ENCODE measurements at regions not wholly inside any gene's neighbourhood (a gene's known extent, or its start where the extent isn't known, plus 50 kb on each side); places are given as distances from the start of the nearest gene placed in this dataset.

DNA sequence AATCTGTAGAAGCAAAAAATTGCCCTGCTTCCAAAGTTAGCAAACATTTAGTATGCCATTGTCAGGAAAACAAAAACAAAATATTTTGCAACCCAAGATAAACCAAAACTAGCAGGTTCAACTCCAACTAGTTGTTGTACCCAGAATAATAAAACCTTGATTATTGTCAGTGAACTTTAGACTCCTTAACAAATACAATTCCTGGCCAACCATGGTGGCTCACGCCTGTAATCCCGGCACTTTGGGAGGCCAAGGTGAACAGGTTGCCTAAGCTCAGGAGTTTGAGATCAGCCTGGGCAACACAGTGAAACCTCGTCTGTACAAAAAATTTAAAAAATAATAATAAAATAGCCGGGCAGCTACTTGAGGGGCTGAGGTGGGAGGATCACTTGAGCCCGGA is 53.6 kb upstream of the EPCAM start:
- DNase-seq = no peak

DNA sequence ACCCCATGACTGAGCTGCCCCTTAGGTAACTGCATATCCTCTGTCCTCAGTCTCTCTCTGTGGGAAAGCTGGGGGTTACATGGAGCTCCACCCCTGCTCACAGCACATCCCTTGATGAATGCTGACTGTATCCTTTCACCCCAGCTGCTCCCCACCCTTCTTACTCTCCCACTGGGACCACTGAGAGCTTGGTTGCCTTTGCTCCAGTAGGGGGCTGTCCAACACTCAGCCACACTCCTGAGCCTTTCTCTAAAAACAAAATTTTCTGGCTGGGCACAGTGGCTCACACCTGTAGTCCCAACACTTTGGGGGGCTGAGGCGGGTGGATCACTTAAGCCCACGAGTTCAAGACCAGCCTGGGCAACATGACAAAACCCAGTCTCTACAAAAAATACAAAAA is 55.4 kb upstream of the EPCAM start:
- no peak for DNase-seq

DNA sequence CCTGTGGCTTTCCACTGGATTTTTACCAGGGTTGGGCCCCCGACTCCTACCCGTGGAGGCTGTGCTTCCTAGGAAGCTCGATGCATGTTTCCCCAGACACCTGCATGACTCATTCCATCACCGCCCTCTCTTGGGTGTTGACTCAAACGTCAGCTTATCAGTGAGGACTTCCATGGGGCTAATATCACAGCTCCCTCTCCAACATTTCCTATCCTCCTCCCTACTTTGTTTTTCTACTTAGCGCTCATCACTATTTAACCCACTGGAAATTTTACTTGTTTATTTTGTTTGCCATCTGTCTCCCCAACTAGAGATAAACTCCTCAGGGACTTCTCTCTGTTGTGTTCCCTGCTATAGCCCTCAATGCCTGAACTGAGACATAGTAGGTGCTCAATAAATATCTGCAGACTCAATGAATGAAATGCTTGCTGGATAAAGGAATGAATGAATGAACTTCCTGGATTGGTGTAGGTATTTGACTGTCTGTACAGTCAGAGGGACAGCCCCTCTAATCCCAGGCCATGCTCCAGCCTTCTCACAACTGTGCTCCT is 55.9 kb upstream of the EPCAM start:
- DNase-seq = no peak

DNA sequence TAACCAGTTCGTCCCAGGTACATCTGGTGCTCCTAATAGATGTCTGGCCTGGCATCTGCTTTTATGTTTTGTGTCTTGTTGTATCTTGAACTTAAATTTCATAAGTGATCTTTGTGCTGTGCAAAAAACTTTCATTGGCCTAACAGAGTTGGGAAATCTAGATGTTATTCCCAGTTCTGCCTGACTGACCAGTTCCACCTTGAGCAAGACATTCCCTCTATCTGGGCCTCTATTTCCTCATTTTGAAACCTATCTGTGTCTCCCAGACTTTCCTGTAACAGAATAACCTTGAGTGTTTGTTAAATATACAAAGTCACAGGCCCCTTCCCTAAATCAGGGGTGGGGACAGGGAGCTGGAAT is 56.6 kb upstream of the EPCAM start:
- DNase-seq = no peak

DNA sequence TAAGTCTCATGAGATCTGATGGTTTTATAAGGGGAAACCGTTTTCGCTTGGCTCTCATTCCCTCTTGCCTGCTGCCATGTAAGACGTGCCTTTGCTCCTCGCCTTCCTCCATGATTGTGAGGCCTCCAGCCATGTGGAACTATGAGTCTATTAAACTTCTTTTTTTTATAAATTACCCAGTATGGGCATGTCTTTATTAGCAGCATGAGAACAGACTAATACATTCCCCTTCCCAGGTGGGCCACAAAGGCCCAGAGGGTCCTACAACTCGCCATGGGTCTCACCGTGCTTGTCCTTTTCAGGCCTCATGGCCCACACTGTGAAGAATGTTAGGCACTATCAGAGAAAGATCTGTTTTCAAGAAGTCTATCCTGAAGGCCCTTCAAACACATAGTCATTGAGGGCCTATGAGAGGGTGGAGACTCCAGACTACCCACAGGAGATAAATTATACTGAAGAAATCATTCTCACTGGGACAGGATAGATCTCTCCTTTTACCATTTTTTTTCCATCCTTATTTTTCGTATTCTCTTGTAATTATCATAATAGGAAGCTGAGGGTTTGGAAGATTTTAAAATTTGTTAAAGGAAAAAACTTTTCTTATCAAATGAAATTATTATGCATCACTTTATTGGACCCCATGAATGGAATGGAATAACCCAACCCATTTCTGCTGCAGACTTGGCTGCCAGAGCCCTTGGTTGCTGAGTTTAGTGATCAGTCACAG is 57.2 kb upstream of the EPCAM start:
- DNase-seq = no peak

DNA sequence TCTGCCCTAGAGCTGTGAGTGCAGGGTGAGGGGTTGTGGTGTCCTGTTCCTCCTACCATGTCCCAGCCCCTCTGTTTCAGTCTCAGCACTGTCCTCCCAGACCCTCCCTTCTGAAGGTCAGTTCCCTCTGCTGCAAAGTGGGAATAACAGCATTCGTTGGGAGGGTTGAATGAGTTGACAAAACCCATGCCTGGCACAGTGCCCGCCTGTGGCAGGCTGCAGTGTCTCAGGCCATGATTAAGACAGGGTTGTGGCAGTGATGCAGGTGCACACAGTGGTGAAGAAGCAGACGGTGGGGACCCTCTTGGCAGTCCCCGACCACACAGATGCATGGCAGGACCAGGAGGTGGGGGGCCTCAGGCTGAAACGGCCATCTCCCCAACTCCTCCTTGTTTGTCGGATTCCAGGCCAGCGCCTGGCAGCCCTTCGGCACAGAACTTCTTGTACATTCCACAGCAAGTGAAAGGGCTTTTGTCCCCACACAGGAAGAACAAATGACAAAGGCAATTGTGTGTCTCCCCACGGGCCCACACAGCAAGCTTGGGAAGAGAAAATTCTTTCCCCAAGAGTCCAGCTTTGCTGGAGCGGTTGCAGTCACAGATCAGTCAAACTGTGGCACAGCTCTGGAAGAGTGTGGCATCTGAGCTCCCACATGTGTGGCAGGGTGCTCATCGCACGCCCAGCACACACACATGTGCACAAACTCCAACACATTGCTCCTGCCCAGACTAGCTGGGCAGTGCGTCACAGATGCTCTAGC is 58.1 kb upstream of the EPCAM start:
- DNase-seq = no peak

DNA sequence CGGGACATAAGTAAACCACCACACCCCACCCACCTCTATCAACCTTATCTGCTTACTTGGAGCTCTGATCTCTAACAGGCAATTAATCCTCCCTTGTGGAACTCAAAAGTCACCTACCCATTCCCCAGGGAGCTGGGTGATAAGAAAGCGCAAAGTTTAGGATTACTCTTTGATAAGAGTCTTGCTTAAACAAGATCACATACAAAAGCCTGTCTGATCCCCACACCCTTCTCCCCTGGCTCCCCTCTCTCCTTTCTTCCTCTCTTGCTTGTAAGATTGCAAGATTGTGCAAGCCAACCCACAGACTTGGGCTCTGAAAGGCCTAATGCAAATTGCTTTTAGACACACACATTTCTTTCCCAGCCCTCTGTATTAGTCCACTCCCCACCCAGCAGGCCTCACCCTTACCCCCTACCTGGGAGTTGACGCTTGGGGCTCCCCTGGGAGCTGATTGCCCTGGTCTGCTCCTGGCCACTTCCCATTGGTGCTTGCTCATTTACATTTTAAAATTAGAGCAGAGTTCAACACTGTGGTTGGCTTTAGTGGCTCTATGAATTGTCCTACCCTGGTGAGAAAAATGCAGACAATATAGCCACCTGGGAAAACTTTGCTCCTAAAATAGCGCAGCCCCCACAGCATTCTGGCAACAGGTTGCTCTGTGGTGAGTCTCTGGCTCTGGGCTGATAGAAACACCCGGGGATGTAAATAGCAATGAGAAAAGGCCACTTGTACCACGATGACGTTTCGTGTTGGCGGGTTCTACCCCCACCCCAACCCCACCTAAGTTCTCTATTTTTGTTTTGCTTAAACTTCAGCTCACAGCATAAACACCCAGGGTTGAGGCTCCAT is 58.9 kb upstream of the EPCAM start:
- no peak for DNase-seq

DNA sequence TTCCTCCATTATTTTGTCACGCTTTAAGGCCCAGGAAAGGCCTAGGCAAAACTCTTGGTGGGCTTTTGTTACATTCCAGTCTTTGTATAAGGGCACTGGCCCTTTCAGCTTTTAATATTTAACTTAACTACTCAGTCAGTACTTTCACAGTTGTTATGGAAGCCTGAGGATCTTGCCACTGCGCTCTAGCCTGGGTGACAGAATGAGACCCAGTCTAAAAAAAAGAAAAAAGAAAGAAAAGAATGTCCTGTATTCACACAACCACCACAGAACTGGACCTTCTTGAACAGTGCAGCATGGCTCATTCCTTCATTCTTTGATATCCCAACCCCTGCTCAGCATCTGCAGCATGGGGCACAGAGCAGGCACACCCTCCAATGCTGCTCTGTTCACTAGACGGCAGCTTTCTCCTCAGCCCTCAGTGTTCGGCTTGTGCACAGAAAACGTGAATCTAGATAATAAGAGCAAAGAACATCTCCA is 59.6 kb upstream of the EPCAM start:
- no peak for DNase-seq

DNA sequence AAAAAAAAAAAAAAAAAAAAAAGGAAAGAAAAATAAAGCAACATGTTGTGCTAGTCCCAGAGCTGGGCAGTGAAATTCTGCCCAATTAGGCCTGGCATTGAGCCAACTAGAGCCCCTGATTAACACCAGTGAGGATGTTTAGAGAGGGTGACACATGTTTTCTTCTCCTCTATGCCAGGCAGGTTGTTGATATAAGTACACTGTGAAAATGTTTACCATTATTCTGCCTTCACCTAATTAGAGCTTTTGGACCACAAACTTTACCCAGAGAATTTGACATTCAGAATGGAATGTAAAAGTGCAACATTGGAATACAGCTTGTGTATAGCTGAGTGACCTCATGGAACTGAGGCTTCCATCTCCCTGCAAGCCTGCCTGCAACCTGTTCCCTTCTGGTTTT is 62.0 kb upstream of the EPCAM start:
- peak; percentile 29 for DNase-seq

DNA sequence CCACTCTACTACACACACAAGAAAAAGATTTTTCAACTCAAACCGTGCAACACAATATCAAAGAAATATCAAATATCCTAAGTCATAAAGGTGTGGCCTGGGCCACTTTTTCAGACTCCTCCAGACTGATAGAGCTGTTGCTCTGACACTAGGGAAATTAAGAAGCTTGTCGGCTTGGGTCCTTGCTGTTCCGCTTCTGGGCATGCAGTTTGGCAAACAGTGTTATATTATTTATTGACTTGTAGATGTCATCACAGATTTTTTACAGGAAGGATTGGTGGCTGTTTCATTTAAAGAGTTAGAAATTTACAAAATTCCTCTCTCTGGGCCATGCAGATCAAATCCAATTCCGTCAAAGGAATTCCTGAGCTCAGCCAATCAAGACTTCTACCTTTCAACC is 64.5 kb upstream of the EPCAM start:
- DNase-seq = no peak

DNA sequence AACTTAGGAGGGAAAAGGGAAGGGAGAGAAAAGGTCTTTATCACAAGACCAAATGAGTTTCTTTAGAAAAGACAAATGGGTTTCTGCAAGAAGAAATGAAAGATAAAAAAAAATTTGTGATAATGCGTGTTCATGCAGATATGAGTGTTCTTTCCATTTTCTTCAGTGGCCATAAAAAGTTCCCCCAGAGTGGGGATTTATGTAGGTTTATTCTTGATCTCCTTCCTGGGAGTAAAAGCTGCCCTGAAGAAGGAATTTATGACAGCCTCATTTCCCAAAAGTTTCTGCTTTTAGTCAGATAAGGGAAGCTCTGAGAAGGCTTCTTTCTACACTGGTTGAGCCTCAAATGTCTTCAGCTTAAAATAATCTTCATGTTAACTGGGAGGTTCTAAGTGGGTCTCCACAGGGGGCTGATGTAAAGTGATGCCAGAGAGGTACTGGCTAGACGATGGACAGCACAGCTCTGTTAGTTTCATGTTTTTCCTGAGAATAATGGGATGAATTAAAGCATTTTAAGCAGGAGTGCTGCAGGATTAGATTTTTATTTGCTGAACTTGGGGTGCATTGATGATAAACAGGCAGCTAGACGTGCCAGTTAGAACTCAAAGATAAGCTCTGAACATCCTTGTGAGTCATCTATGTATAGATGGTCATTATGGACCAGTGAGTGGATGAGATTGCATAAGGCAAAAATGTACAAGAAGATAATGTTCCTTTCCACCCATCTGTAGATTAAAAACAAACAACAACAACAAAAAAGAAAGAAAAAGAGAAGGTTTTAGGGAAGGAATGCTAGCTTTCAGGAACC is 65.6 kb upstream of the EPCAM start:
- DNase-seq = no peak

DNA sequence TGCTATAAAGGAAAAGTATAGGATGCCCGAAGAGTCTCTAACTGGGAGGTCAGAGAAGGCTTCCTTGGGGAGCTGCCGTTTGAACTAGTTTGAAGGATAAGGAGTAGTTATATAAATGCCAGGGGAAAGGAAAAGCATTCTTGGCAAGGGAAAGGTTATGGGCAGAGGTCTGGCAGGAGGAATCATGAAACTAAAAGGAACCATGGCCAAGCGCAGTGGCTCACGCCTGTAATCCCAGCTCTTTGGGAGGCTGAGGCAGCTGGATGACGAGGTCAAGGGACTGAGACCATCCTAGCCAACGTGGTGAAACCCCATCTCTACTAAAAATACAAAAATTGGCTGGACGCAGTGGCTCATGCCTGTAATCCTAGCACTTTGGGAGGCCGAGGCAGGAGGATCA is 66.8 kb upstream of the EPCAM start:
- DNase-seq = no peak

DNA sequence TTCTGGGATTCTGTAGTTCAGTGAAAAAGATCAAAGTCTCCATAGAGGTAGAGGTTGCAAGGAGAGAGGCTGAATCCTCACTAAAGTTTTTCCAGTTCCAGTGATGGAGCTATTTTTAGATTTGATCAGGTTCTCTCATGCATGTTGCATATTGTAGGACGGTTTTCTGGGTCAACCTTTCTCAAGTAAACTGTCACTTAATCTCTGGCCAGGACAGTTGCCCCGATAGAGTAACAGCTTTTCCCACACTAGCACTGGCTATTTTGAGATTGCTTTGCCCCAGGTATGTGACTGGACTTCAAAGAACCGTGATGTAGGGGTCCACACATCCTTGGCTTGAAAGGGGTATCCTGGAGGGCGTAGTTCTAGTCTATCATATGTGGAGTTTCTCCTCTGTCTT is 67.4 kb upstream of the EPCAM start:
- no peak for DNase-seq

DNA sequence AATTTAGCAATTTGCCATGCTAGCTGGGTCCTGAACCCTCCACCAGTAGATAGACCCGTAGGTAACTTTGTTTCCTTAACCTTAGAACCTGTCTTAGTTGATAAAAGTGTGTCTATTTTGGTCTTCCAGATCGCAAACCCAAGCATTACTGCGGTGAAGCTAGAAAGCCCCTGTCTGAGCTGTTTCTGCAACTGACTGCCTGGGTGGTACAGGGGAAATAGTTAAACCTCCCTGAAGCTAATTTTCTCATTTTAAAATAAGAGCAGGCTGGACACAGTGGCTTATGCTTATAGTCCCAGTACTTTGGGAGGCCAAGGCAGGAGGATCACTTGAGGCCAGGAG is 67.9 kb upstream of the EPCAM start:
- no peak for DNase-seq

DNA sequence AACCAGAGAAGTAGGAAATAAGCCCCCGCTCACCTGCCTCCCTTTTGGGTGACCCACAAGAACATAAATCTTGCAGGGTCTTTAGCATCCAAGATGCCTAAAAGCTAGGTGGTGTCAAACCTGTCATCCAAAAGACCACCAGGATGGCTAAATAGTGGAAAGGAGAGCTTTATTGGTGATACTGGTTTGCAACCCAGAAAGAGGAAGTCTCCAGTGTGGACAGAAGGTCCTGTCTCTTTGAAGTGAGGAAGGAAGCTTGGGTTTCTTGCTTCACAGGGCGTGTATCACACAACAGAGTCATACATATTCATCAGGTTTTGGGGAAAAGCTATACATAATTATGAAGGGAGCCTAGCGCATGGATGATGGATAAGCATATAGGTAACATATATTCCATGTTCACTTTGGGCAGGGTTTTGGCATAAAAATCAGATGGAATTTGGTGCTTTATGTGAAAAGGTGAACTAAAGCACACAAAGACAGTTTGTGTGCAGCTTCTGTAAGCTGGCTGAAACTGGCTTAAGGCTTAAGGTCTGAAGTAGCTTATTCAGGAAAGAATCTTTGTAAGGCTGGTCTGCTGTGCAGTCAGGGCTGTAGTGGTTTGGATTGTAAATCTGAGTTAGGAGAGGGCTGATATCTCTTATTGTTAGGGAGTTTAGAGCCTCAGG is 68.4 kb upstream of the EPCAM start:
- no peak for DNase-seq

DNA sequence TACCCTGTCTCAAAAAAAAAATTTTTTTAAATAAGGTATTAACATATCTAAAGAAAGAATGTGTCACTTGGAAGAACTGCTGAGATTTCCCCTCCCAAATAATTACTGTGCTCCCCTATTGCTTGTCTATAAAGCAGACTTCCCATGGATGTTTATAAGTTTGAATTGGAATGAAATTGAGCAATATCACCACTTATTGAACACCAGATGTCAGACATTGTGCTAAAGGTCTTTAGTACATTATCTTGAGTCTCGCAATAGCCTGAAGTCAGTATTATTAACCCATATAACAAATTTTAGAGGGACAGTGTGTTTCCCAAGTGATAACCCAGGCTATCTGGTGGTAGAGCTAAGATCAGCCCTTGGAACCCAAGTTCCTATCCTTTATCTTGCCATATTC is 69.0 kb upstream of the EPCAM start:
- DNase-seq = no peak

DNA sequence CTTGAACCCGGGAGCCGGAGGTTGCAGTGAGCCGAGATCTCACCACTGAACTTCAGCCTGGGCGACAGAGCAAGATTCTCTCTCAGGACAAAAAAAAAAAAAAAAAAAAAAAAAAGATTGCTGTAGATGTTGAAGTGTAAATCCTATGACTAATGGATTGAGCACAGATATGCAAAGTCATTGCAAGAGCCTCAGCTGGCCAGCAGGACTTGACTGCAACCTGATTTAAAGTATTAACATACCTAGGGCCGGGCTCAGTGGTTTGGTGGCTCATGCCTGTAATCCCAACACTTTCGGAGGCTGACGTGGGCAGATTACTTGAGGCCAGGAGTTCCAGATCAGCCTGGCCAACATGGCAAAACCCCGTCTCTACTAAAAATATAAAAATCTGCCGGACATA is 69.6 kb upstream of the EPCAM start:
- no peak for DNase-seq

DNA sequence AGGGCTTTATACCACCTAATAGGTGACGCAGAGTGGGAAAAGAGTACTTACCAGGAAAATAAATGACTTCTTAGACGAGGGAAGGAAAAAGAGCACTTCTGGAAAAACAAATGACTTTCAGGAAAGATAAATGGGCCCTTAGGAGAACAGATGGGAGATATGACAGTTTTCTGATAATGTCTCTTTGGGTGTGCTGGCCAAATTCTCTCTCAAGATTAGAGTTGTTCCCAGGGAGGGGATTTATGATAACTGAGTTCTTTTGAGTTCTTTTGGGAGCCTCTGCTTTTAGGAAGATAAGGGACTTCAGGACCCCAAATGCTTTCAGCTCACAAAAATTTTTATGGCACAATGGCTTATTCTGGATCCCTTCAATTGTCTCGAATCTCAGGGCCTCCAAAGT is 70.3 kb upstream of the EPCAM start:
- DNase-seq = no peak

DNA sequence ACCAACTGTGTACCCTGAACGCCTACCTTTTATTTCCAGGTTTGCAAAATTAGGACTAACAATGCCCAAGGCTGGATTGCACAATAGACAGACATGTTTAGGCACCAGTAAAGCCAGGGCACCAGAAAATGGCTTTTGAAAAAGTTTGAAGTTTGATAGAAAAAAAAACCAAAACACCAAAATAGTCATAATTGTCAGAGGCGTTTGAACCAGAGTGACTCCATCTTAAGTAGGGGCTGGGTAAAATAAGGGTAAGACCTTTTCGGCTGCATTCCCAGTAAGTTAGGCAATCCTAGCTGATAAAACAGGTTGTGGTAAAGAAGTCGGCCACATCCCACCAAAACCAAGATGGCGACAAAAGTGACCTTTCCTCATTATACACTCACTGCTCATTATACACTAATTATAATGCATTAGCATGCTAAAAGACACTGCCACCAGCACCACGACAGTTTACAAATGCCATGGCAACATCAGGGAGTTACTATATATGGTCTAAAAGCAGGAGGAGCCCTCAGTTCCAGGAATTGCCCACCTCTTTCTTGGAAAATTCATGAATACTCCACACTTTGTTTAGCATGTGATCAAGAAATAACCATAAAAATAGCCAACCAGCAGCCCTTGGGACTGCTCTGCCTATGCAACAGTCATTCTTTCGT is 71.2 kb upstream of the EPCAM start:
- DNase-seq = no peak

DNA sequence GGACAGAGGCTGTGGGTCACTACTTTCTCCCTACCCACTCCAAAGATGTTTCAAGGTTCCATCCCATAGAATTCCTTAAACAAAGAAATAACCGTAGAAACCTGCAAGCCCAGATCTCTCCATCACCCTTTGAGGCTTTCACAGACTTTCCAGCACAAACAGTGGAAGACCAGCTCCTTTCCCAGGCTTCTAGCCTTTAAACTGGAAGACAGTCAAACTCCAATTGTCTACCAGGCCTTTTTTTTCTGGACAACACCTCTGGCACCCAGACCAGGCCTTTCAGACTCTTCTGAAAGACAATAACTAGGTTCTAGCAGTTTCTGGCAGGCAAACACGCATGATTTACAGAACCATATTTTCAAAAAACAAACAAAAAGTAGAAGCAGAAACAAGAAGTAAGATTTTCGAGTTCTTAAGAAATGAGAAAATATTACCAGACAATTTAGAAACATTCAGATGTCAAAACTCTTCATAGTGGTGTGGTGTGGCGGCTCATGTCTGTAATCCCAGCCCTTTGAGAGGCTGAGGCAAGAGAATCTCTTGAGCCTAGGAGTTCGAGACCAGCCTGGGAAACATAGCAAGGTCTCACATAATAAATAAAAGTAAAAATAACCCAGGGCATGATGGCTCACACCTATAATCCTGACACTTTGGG is 73.0 kb upstream of the EPCAM start:
- no peak for DNase-seq

All from DMS79 treated with DMSO at 0.1 percent for 48 hours (cell line).